AG09309 (cell line): ENCODE measurements at regions not wholly inside any gene's neighbourhood (a gene's known extent, or its start where the extent isn't known, plus 50 kb on each side); places are given as distances from the start of the nearest gene placed in this dataset.

ENCODE experiments used
- DNase-seq: peaks from one replicate; pipeline ENCODE4 v3.0.0-alpha.2; 2010; ENCODE audit warnings: low read depth
- H3K4me3 ChIP-seq: 2 replicates; pipeline ENCODE4 v1.5.1; 2011; ENCODE audit warnings: mild to moderate bottlenecking, low read depth, low read length, moderate library complexity; ENCODE audit not compliant: control insufficient read depth
- CTCF ChIP-seq: IDR thresholded peaks from 2 replicates; pipeline ENCODE4 v1.5.1; 2011; ENCODE audit warnings: mild to moderate bottlenecking, low read depth, low read length, inconsistent platforms; ENCODE audit not compliant: insufficient read depth, control insufficient read depth; ENCODE audit errors: missing control alignments

- no peak for DNase-seq
- no peak for TF ChIP-seq CTCF
- no peak overlapping the region for H3K4me3 ChIP-seq
These were observed 509.4 kb upstream of the SMIM21 start for GRCh38 chr18:75936862-75937261.

GRCh38 chr18:75931079-75931478 lies 503.6 kb upstream of the SMIM21 start:
- DNase-seq: no peak
- no peak for TF ChIP-seq CTCF
- no peak overlapping the region for H3K4me3 ChIP-seq

- H3K4me3 ChIP-seq: no peak overlapping the region
- TF ChIP-seq CTCF: no peak
- no peak for DNase-seq
These were observed 501.2 kb upstream of the SMIM21 start for GRCh38 chr18:75928706-75929105.

- H3K4me3 ChIP-seq: no peak overlapping the region
- no peak for DNase-seq
- no peak for TF ChIP-seq CTCF
These were observed 500.3 kb upstream of the SMIM21 start for GRCh38 chr18:75927791-75928190.

GRCh38 chr18:75926811-75927210 lies 499.3 kb upstream of the SMIM21 start:
- no peak overlapping the region for H3K4me3 ChIP-seq
- no peak for DNase-seq
- TF ChIP-seq CTCF: no peak

- H3K4me3 ChIP-seq: no peak overlapping the region
- DNase-seq: no peak
- no peak for TF ChIP-seq CTCF
These were observed 495.7 kb upstream of the SMIM21 start for GRCh38 chr18:75923169-75923568.

GRCh38 chr18:75916624-75916982 lies 489.1 kb upstream of the SMIM21 start:
- no peak overlapping the region for H3K4me3 ChIP-seq
- no peak for TF ChIP-seq CTCF
- DNase-seq: no peak
